Calu3 (cell line): ENCODE measurements at regions not wholly inside any gene's neighbourhood (a gene's known extent, or its start where the extent isn't known, plus 50 kb on each side); places are given as distances from the start of the nearest gene placed in this dataset.

ENCODE experiments used
- BruUV-seq: library from RNA; stranded (reverse); fragments of 400-500 nt; replicated peaks from 2 replicates; lab custom pipeline; 2021; lab: Mats Ljungman, UMichigan
- CTCF ChIA-PET: fragments of 300-600 bp; sonication (Branson Sonifier 250); formaldehyde crosslinking; loops from one replicate; lab custom pipeline; 2022; ENCODE audit warnings: antibody characterized with exemption; lab: Charles Lee
- DNase-seq: peaks from one replicate; pipeline ENCODE4 v3.0.0; 2022
- H3K27ac Mint-ChIP-seq: one replicate; pipeline ENCODE4 v1.8.0; 2022; ENCODE audit warnings: mixed read lengths; ENCODE audit not compliant: unreplicated experiment
- H3K27me3 Mint-ChIP-seq: one replicate; pipeline ENCODE4 v1.8.0; 2022; ENCODE audit warnings: mixed read lengths; ENCODE audit not compliant: unreplicated experiment
- H3K36me3 Mint-ChIP-seq: one replicate; pipeline ENCODE4 v1.8.0; 2022; ENCODE audit warnings: mild to moderate bottlenecking, moderate library complexity, mixed read lengths; ENCODE audit not compliant: insufficient read depth, unreplicated experiment
- H3K4me1 Mint-ChIP-seq: one replicate; pipeline ENCODE4 v1.8.0; 2022; ENCODE audit warnings: mild to moderate bottlenecking, low read depth, mixed read lengths; ENCODE audit not compliant: unreplicated experiment
- H3K4me3 Mint-ChIP-seq: one replicate; pipeline ENCODE4 v1.8.0; 2022; ENCODE audit warnings: mild to moderate bottlenecking, low read depth, moderate library complexity, mixed read lengths; ENCODE audit not compliant: unreplicated experiment
- H3K9me3 Mint-ChIP-seq: one replicate; pipeline ENCODE4 v1.8.0; 2022; ENCODE audit warnings: low read depth, mixed read lengths; ENCODE audit not compliant: unreplicated experiment
- CTCF ChIP-seq: fragments of 200-600 bp; IDR thresholded peaks from one replicate; pipeline ENCODE4 v1.8.0; 2022; ENCODE audit warnings: antibody characterized with exemption; ENCODE audit not compliant: unreplicated experiment
- intact Hi-C: fragments of 100-400 bp; cut with micrococcal nuclease; formaldehyde crosslinking; loops from one replicate; pipeline ENCODE4 v1.10.0; 2022; ENCODE audit not compliant: unreplicated experiment

GRCh38 chr1:94306521-94306920 lies 69.1 kb upstream of the ARHGAP29 start:
- no peak overlapping the region for H3K4me3 Mint-ChIP-seq
- BruUV-seq: no TSS peak
- H3K27me3 Mint-ChIP-seq: no peaks in the 10 kb centered on the region
- no peak for TF ChIP-seq CTCF
- CTCF ChIA-PET: no interaction called here
- H3K4me1 Mint-ChIP-seq: peaks cover 37% of the 10 kb centered on the region
- intact Hi-C loops: no loop called here
- H3K9me3 Mint-ChIP-seq: no peaks in the 10 kb centered on the region
- H3K36me3 Mint-ChIP-seq: no peaks in the 10 kb centered on the region
- H3K27ac Mint-ChIP-seq: no peak overlapping the region
- no peak for DNase-seq

GRCh38 chr1:94305704-94306103 lies 68.3 kb upstream of the ARHGAP29 start:
- no peak for TF ChIP-seq CTCF
- Mint-ChIP-seq H3K4me3 (no peak overlapping the region), H3K36me3 (no peaks in the 10 kb centered on the region), H3K9me3 (no peaks in the 10 kb centered on the region), H3K27ac (no peak overlapping the region), H3K4me1 (peaks cover 45% of the 10 kb centered on the region), H3K27me3 (no peaks in the 10 kb centered on the region)
- intact Hi-C loops: no loop called here
- DNase-seq: no peak
- CTCF ChIA-PET: no interaction called here
- BruUV-seq: no TSS peak

GRCh38 chr1:94304553-94304952 lies 67.2 kb upstream of the ARHGAP29 start:
- no TSS peak for BruUV-seq

GRCh38 chr1:94303005-94303404 lies 65.6 kb upstream of the ARHGAP29 start:
- CTCF ChIA-PET: no interaction called here
- Mint-ChIP-seq H3K27ac (no peak overlapping the region), H3K36me3 (peaks cover 6% of the 10 kb centered on the region), H3K27me3 (no peaks in the 10 kb centered on the region), H3K4me1 (peaks cover 45% of the 10 kb centered on the region), H3K4me3 (no peak overlapping the region), H3K9me3 (no peaks in the 10 kb centered on the region)
- BruUV-seq: no TSS peak
- DNase-seq: no peak
- TF ChIP-seq CTCF: no peak
- intact Hi-C loops: no loop called here

More at GRCh38 chr1:94304553-94304952, 67.2 kb upstream of the ARHGAP29 start:
- no peaks in the 10 kb centered on the region for H3K9me3 Mint-ChIP-seq
- peaks cover 53% of the 10 kb centered on the region for H3K4me1 Mint-ChIP-seq
- H3K27me3 Mint-ChIP-seq: no peaks in the 10 kb centered on the region
- TF ChIP-seq CTCF: no peak
- no peak for DNase-seq
- no peak overlapping the region for H3K4me3 Mint-ChIP-seq
- intact Hi-C loops: no loop called here
- H3K36me3 Mint-ChIP-seq: peaks cover 6% of the 10 kb centered on the region
- CTCF ChIA-PET: no interaction called here
- no peak overlapping the region for H3K27ac Mint-ChIP-seq
